HS-27A (cell line): ENCODE measurements at regions not wholly inside any gene's neighbourhood (a gene's known extent, or its start where the extent isn't known, plus 50 kb on each side); places are given as distances from the start of the nearest gene placed in this dataset.
"Not testable (repeated sequence)": the region's sequence is repeated elsewhere in the genome, so short reads cannot be mapped to it uniquely, and the experiment has no call there.

Experiments used
- DNase-seq: peaks from one replicate; pipeline ENCODE4 v3.0.0-alpha.2; 2012; ENCODE audit warnings: low read depth, missing footprints

DNA sequence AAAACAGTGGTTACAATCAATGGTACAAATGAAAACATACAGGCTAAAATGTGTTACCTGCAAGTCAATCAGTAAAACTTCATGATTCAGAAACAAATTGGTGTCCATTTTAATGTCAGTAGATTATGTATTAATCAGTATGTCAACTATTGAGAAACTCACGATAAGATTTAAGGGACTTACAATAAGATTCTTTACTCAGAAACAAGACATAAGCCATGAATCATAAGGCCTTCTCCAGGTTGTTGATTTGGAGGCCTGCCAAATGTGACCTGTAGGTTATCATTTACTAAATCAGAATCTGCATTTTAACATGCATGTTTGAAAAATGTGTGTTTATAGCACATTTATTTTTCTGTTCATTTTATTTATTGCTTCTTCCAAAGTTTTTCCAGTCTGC lies 623.1 kb downstream of the CCDC85A start:
- no peak for DNase-seq

DNA sequence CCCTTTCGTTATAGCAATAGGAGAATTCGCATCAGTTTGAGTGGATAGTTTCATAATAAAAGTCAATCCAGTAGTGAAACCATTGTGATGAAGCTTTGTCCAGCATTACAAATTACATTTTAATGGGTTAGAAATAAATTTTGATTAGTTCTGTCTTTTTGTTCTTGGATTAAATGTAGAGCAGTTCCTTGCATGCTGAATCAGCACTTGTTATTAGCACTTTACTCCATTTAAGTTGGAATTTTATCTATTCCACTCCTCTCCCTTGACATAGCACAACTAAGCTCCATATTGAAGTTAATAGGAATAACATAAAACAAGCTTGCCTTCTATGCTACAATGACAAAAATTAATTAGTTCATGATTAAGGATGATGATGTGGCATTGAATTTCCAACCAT lies 624.1 kb downstream of the CCDC85A start:
- no peak for DNase-seq

DNA sequence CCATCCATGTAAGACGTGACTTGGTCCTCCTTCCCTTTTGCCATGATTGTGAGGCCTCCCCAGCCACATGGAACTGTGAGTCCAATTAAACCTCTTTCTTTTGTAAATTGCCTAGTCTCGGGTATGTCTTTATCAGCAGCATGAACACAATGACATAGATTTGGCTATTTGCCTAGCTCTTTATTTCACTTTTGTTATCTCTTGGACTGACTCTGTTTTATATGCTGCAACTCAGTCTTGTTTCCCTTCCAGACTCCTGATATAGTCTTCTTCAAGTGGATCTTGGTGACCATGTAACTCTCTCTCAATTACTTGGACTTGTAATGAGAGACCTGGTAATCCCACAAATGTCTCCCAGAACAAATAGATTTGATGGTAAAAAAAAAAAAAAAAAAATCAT lies 627.6 kb downstream of the CCDC85A start:
- no peak for DNase-seq

DNA sequence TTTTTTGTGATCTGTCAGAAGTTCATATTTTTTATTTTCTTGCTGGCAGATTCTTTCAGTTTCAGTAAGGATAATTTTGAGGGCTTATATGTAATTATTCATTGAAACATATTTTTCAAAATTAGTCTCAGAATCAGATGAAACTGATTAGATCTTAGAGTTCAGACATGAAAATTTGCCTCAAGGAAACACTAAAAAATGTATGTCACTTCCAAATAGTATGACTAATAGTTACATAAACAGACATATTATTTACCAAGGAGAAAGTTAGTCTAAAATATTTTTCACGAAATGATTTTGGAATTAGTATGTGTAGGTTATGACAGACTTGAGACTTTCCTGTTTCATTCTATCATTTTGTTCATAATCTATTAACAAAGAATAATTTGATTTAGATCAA lies 628.6 kb downstream of the CCDC85A start:
- DNase-seq: no peak

DNA sequence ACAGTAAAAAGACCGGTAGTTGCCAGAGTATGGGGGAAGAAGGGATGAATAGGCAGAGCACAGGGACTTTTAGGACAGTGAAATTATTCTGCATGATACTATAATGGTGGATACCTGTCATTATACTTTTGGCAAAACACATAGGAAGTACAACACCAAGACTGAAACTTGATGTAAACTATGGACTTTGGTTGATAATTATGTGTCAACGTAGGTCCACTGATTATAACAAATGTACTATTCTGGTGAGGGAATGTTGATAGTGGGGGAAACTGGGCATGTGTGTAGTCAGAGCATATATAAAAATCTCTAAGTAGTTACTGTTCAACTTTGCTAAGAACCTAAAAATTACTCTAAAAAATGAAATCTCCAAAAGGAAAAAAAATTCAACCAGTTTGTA lies 629.7 kb downstream of the CCDC85A start:
- DNase-seq: no peak

DNA sequence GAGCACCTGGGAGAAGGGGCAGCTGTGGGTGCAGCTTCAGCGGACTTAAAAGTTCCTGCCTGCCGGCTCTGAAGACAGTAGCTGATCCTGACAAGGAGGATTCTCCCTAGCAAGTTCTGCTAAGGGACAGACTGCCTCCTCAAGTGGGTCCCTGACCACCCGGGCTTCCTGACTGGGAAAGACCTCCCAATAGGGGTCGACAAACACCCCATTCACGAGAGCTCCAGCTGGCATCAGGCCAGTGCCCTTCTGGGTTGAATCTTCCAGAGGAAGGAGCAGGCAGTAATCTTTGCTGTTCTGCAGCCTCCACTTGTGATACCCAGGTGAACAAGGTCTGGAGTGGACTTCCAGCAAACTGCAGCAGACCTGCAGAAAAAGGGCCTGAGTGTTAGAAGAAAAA lies 632.9 kb downstream of the CCDC85A start:
- no peak for DNase-seq

DNA sequence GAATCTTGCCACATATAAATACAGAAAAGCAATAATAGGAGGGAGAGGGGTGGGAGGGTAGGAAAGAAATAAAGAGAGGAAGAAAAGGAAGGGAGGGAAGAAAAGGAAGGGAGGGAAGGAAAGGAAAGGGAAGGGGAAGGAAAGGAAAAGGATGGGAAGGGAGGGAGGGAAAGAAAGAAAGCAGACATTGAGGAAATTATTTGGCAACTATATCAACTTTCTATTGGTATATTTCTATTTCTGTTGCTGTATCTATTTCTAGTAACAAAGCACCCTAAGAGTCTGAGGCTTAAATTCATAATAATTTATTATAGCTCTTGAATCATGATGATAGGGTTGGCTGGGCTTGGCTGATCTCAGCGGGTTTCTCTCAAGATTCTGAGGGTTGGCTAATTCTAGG lies 648.0 kb downstream of the CCDC85A start:
- DNase-seq: no peak

DNA sequence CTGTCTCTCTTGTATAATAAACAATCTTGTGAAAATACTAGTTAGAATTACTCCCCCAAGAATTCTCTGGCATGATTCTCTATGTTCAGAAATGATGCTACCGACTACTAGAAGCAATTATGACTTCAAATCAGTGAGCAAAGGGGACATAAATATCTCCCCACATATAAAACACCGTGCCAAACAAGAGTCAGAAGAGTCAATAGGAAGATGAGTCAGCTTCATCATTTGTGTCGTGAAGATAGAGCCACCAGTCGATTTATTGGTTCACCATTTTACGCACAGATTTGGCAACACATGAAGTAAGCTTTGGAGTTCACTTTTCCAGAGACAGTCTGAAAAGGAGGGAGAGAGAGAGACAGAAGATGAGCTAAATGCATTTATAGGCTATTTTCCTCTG lies 650.9 kb downstream of the CCDC85A start:
- DNase-seq: no peak

DNA sequence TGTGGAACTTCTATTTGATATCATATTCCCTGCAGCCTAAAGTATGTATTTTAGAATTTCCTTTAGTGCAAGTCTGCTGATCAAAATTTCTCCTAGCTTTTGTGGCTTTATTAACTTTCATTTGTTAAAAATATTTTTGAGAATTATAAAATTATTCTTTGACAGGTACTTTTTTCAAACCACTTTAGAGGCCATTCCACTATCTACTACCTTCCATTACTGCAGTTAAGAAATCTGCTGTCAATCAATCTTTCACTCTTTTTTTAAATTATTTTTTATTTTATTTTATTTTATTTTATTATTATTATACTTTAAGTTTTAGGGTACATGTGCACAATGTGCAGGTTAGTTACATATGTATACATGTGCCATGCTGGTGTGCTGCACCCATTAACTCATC lies 656.2 kb downstream of the CCDC85A start:
- DNase-seq: not testable (repeated sequence)

DNA sequence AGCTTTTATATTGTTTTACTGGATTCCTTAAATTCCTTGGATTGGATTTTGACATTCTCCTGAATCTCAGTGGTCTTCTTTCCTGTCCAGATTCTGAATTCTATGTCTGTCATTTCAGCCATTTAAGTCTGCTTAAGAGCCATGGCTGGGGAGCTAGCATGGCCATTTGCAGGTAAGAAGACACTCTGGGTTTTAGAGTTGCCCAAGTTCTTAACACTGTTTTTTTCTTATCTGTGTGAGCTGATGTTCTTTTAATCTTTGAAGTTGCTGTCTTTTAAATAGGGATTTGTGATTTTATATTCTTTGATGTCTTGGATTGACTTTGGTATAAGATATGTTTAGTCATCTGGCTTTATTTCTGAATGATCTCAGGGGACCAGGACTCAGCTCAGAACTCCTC lies 677.2 kb downstream of the CCDC85A start:
- DNase-seq: no peak

DNA sequence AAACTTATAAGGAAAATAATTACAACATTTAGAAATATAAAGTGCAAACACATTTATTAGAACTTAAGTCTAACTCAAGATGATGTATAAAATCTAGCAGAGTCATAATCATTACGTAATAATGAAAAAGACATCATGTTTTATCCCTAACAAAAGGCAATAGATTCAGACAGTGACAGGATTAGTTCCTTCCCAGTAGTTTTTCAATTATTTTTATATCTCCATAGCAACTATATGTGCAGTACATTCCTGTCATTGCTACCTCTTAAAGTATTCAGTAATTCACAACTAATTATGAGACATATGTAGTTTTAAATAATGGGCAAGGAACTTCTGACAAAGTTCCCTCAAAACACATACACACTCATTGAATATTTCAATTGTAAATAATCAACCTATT lies 687.9 kb downstream of the CCDC85A start:
- no peak for DNase-seq

DNA sequence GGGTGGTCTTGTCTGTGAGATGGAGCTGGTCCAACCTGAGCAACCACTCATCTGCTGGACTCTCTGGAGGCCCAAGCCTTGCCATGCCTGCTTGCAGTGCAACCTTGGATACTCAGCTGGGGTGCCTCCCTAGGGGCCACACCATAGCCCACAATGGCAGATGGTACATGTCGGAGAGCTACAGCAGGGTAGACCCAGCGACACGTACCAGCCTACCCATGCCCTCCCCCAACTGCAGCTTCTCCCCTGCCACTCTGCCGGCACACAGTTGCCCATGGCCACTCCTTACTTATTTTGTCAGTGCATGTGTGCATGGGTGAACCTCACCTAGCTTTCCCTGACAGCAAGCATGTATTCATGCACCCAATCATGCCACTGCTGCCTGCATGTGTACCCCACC lies 690.9 kb downstream of the CCDC85A start:
- no peak for DNase-seq

DNA sequence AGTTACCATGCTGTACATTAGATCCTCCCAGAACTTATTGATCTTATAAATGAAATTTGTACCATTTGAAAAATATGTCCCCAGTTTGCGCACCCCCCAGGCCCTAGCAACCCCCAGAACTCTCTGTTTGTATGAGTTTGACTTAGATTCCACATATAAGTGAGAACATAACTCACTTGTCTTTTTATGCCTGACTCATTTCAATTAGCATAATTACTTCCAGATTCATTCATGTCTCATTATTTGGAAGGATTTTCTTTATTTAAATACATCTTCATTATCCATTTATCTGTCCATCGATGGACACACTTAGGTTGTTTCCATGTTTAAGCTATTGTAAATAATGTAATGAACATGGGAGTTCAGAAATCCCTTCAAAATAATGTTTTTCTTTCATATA lies 705.9 kb downstream of the CCDC85A start:
- no peak for DNase-seq

DNA sequence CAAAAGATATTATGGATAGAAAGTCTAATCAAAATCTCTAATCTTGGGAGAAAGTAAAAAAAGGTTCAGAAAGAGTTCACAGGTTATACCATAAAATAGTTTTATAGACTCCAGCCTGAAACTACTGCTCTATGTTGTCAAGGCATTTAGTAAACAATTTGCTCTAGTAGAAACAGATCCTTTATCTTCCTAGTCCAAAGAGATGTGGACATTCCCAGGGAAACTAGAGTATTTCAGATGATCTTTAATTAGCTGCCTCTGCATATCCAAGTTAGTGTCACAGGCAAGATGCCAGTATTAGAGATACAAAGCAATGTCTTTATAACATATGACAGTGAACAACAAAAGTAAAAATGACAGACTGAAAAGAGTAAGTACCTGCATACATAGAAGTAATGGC lies 708.6 kb downstream of the CCDC85A start:
- no peak for DNase-seq

DNA sequence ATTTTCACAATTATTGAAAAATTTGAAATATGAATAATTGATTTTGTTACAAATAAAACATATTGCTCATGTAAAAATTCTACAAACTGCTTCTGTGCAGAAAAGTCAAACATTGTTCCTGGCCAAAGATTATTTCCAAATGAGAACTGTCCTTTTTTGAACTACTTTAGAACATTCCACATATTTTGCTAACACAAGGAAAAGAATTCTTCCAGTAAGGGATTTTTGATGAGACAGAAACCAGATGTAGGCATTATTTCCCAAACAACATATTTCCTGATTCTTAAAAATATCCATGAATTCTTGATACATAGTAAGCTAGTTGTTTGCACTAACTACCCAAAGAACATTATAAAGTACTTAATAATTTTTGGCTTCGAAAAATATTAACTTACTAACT lies 715.2 kb downstream of the CCDC85A start:
- DNase-seq: no peak

DNA sequence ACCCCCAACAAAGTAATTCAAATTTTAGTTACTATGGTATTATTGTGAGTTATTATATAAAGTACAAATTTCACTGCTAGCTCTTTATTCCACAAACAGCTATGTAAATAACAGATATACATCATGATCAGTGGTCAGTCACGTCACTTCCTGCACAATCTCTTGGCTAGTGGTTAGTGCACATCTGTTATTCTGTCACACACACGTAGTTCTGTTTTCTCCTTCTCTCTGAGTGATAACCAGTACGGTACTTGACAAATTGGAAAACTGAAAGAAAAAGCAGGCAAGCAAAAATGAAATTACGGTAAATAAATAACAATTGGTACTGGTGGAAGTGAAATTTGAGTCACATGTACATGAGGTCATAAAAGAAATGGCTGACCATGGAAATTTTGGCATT lies 728.7 kb downstream of the CCDC85A start:
- no peak for DNase-seq

DNA sequence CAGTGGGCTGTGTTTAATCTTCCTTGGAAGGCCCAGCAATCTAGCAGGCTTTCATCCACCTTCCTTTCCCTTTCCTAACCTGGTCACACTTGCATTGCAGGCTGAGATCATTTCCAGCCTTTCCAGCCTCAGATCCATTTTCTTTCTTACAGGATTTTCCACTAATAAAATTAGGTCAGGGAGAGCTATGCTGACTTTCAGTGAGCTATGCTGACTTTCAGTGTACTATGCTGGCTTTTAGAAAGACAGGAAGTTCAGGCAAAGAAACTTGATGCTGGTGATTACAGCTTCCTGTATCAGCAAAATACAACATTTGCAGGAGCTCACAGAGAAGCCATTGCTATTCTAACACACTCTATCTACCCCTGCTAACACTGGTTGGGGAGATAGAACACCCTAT lies 735.0 kb downstream of the CCDC85A start:
- no peak for DNase-seq

DNA sequence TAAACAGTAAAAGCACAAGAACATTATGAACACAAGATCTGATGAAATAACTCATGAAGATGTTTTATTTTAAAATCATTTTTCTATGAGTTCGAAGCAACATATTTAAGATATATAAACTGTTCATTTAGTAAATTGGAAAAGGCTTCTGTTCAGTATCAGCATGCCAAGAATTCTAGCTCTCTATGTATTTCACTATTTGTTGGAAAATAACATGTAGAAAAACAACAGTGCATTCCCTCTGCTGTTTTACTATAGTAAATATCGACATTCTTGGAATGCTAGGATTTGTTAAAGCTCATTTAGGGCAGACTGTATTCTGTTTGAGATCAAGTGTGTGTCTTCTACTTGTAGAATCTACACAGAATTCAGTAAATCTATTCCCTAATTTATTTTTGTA lies 750.2 kb downstream of the CCDC85A start:
- no peak for DNase-seq

DNA sequence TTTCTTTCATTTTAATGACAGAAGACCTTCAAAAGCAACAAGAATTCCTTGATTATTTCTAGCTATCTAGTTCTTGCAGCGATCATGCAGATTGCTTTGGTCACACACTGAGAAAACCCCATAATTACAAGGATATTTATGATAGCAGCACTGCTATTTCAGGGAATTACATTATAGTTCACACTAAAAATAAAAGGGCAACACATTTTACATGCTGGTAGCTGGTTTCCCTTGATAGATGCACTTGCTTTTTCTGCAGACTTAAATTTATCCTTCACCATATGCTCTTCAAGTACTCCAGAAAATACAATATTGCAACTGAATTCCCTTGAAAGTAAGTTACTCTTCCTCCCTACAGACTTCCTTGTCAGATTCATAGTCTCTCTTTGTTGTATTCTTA lies 751.1 kb downstream of the CCDC85A start:
- DNase-seq: no peak

DNA sequence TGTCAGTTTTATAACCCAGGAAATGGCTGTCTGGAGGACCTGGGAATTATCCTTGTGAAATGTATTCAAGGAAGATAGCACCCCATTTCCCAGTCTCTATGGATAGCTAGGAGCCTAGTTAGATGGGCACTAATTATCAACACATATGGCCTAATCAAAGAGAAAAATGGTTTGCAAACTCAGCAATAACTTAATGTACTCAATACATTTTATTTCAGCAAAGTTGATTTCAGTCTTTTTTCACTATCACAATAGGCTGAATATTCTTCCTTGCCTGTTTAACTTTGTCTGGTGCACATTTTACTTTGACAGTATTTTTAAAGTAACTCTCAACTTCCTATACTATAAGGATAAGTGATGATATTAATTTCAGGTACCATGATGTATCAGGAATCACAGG lies 756.3 kb downstream of the CCDC85A start:
- DNase-seq: no peak

DNA sequence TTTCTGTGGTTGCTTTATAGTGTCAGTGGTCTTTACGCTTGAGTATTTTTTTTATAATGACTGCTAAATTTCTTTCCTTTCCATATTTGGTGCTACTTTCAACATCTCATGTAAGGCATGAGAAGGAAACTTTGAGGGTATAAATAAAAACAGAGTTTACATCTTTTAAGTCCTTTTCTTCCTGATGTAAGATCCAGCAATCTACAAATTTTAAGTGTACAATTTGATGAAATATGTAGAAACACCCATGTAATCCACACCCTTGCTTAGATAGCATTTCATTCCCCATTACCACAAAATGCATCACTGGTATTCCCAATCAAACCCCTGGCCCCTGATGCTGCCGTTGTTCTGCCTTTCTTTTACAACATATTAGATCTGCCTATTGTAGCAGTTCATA lies 769.1 kb downstream of the CCDC85A start:
- no peak for DNase-seq

DNA sequence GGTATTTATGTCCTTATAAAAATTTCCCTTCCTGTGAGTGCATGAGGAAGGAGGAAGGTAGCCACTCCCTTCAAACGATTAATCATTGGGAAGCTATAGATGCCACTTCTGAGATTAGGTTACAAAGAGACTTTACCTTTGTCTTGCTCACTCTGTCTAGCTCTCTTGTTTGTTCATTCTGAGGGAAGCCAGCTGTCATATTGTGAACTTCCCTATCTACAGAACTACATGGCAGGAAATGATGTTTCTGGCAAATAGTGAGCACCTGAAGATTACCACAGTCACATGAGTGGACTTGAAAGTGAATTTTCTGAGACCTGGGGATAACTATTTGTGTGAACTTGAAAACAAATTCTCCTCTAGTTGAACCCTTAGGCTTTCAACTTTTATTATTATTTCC lies 776.8 kb downstream of the CCDC85A start:
- no peak for DNase-seq

DNA sequence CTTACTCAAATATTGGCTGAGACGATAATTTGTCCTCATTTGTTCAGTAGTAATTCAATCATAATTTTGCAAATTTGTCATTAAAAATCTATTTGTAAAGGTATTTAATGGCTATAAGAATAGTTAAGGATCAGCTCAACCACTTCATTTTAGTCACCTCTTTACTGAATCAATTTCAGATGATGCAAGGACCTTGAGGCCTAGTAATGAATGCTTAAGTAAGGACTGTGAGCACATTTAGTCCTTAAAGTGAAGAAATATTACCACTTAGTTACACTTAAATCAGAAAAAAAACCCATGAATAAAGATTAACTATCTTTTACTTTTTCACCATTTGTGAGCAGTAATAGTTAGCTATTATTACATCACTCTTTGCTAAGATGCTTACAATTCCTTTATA lies 778.9 kb downstream of the CCDC85A start:
- DNase-seq: no peak

DNA sequence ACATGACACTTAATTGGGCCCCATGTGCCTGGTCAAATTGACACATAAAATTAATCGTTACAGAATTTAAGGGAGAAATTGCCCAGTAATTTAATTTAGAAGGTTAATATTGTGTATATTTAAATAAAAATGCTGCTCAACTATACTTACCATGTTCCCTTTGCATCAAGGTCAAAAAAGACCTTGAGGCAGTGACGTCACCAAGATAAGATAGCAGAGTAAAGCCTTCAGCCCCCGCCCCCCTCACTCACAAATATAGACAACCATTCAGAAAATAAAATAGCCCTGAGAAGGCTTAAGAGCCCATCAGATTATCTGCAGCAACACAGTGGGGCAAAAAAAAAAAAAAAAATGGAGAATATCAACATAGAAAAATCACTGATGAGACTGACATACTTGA lies 785.7 kb downstream of the CCDC85A start:
- no peak for DNase-seq

DNA sequence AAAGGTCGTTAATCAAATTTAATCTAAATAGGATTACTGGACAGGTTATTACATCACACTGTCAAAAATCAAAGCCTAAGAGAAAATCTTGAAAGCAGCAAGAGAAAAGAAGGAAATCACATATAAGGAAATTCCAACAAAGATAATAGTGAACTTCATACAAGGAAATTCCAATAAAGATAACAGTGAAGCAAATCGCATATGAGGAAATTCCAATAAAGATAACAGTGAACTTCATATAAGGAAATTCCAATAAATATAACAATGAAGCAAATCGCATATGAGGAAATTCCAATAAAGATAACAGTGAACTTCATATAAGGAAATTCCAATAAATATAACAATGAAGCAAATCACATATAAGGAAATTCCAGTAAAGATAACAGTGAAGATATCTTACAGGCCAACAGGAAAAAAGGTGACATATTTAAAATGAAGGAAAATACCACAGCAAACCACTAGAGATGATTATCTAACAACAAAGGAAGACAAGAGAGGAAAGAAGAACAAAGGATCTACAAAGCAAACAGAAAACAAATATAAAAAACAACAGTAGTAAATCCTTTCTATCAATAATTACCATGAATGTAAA lies 787.7 kb downstream of the CCDC85A start:
- DNase-seq: no peak
